Thoracic aorta (tissue), 2 donors: ENCODE measurements at regions not wholly inside any gene's neighbourhood (a gene's known extent, or its start where the extent isn't known, plus 50 kb on each side); places are given as distances from the start of the nearest gene placed in this dataset.

Source experiments
- ATAC-seq: fragments of 150-250 bp; one replicate; pipeline ENCODE4 v1.8.0; 2017; ENCODE audit warnings: low read depth; ENCODE audit not compliant: insufficient number of reproducible peaks, low FRiP score
- DNase-seq: peaks from one replicate; pipeline ENCODE4 v3.0.0-alpha.2; 2020; ENCODE audit warnings: low spot score
- H3K27ac ChIP-seq, 2 donors: fragments of 200-600 bp; sonication (generic); 1 replicate in 1 of 2; 2 replicates in 1 of 2; pipeline ENCODE4 v1.5.1; 2016; ENCODE audit warnings: mild to moderate bottlenecking in 2 of 2, moderate library complexity in 2 of 2
- H3K27me3 ChIP-seq: fragments of 200-600 bp; sonication (generic); replicated peaks from 2 replicates; pipeline ENCODE4 v1.6.0; 2016; ENCODE audit warnings: mild to moderate bottlenecking; ENCODE audit not compliant: insufficient read depth
- H3K36me3 ChIP-seq: fragments of 200-600 bp; sonication (generic); one replicate; pipeline ENCODE4 v1.5.1; 2016
- H3K4me1 ChIP-seq, 2 donors: fragments of 200-600 bp; sonication (generic); 1 replicate in 1 of 2; 2 replicates in 1 of 2; pipeline versions ENCODE4 v1.5.1 to v1.6.0; 2016; ENCODE audit warnings: low read depth in 2 of 2, mild to moderate bottlenecking in 1 of 2; ENCODE audit not compliant: control insufficient read depth in 1 of 2
- H3K4me3 ChIP-seq: fragments of 200-600 bp; sonication (generic); 2 replicates; pipeline ENCODE4 v1.5.1; 2016; ENCODE audit warnings: mild to moderate bottlenecking
- H3K9me3 ChIP-seq: fragments of 200-600 bp; sonication (generic); 2 replicates; pipeline ENCODE4 v1.5.1; 2016
- TF ChIP-seq, protein P1 (sequence below): fragments of 200-600 bp; sonication (generic); IDR thresholded peaks from one replicate; pipeline ENCODE4 v1.5.1; 2019; ENCODE audit warnings: antibody characterized with exemption

DNA sequence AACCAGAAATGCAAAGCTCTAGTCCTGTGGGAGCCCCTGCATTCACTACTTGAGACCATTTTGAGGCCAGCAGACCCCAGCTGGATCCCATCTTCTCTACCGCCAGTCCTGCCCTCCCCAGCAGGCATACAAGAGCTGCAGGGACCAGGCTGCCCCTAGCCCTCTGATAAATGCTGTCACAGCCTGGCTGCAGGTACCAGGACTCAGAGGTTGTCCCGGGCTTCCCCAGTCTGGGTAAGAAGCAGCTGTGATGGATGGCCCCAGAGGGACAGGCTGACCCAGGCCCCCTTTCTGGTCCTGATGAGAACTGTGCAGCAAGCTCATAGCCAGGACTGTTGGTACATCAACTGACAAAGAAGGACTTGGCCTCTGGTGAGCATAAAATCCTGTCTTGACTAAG is 132.9 kb upstream of the APCDD1 start:
- ATAC-seq, result no peak
- no peak for DNase-seq
- no peak overlapping the region for H3K4me3 ChIP-seq
- H3K36me3 ChIP-seq, result no peaks in the 10 kb centered on the region
- no peak overlapping the region for H3K27ac ChIP-seq
- H3K4me1 ChIP-seq, result no peaks in the 10 kb centered on the region
- no peaks in the 10 kb centered on the region for H3K9me3 ChIP-seq
- H3K27me3 ChIP-seq, result no peaks in the 10 kb centered on the region
- TF ChIP-seq, protein P1, sequence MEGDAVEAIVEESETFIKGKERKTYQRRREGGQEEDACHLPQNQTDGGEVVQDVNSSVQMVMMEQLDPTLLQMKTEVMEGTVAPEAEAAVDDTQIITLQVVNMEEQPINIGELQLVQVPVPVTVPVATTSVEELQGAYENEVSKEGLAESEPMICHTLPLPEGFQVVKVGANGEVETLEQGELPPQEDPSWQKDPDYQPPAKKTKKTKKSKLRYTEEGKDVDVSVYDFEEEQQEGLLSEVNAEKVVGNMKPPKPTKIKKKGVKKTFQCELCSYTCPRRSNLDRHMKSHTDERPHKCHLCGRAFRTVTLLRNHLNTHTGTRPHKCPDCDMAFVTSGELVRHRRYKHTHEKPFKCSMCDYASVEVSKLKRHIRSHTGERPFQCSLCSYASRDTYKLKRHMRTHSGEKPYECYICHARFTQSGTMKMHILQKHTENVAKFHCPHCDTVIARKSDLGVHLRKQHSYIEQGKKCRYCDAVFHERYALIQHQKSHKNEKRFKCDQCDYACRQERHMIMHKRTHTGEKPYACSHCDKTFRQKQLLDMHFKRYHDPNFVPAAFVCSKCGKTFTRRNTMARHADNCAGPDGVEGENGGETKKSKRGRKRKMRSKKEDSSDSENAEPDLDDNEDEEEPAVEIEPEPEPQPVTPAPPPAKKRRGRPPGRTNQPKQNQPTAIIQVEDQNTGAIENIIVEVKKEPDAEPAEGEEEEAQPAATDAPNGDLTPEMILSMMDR, result no peak

DNA sequence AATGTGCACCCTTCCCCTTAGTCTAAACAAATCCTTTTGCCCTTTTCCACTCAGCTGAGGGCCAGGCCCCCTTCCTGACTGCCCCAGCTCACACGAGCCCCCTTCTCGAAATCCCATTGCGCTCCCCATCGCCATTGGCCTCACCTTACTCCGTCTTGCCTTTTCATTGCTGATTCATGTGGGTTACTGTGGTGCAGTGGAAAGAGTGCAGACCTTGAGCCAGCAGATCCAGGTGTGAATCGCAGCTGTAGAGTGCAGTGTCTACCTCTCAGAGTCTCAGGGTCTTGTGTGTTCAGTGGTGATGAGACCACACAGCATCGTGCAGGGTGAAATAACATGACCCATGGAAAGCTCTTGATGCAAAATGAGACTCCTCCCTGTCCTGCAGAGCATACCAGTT is 132.4 kb upstream of the APCDD1 start:
- no peak overlapping the region for H3K27ac ChIP-seq
- no peak for ATAC-seq
- no peak overlapping the region for H3K4me3 ChIP-seq
- H3K27me3 ChIP-seq, result no peaks in the 10 kb centered on the region
- no peaks in the 10 kb centered on the region for H3K36me3 ChIP-seq
- TF ChIP-seq, protein P1, result no peak
- no peaks in the 10 kb centered on the region for H3K4me1 ChIP-seq
- H3K9me3 ChIP-seq, result no peaks in the 10 kb centered on the region
- DNase-seq, result no peak

DNA sequence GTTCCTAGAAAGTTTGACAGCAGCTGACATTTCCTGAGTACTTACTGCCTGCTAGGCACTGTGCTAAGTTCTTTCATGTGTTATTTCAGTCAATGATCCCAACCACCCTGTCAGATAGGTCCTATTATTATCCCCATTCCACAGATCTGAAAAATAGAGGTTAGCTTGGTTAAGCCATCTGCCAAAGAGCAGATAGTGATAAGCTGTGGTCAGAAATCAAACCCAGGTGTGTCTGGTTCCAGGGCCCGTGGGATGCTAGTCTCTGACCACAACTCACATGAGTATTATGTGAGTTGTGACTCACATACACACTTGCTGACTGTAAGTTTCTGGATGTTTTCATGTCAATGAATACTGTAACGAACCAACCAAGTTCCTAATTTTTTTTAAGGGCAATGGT is 132.0 kb upstream of the APCDD1 start:
- H3K9me3 ChIP-seq, result no peaks in the 10 kb centered on the region
- no peaks in the 10 kb centered on the region for H3K36me3 ChIP-seq
- H3K27ac ChIP-seq, result no peak overlapping the region
- H3K27me3 ChIP-seq, result no peaks in the 10 kb centered on the region
- TF ChIP-seq, protein P1, result no peak
- H3K4me1 ChIP-seq, result no peaks in the 10 kb centered on the region
- no peak for DNase-seq
- ATAC-seq, result no peak
- H3K4me3 ChIP-seq, result no peak overlapping the region

DNA sequence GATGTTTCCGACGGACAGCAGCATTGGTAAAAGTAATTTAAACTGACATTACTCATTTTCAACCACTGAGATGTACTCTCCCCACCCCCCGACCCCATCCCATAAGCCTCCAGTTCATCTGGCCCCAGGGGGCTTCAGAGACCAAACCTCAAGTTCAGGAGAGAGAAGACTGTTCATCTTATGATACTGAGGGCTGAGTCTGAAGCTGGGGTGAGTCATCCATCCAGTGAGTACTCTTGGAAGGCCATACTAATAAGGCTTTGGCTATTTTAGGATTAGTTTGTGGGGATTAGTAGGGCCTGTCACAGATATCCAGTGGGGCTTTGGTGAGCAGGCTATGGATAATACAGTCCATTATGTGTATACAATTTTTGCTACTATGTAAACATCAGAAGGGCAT is 125.3 kb upstream of the APCDD1 start:
- TF ChIP-seq, protein P1, result no peak
- Histone ChIP-seq H3K27ac (no peak overlapping the region), H3K4me3 (no peak overlapping the region), H3K27me3 (no peaks in the 10 kb centered on the region), H3K4me1 (no peaks in the 10 kb centered on the region), H3K9me3 (no peaks in the 10 kb centered on the region), H3K36me3 (no peaks in the 10 kb centered on the region)
- no peak for ATAC-seq
- no peak for DNase-seq

DNA sequence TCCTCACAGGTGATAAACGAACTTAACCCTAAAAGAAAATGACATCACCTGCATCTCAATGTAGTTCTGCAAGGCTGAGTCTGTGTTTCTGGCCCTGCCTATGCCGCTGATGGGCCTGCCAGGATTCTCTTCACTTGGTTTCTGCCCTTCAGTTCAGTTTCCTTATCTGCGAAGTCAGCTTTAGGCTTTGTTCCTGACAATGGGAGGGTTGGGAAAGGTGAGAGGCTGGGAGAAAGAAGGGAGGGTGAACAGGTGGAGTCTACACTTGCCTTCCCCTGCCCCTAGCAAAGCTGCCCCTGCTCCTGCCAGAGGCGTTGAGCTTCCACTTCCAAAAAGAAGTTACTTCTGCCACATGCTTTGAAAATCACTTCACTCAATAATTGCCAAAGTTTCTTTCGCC is 124.0 kb upstream of the APCDD1 start:
- no peak overlapping the region for H3K27ac ChIP-seq
- no peak for ATAC-seq
- no peak overlapping the region for H3K4me3 ChIP-seq
- no peaks in the 10 kb centered on the region for H3K9me3 ChIP-seq
- H3K36me3 ChIP-seq, result no peaks in the 10 kb centered on the region
- DNase-seq, result no peak
- no peaks in the 10 kb centered on the region for H3K27me3 ChIP-seq
- no peaks in the 10 kb centered on the region for H3K4me1 ChIP-seq
- TF ChIP-seq, protein P1, result no peak
